Stimulated activated CD4-positive, alpha-beta T cell treated with anti-CD3 and anti-CD28 coated beads, Interleukin-4, amount 100 ng/mL, for 4 hours (primary cell): ENCODE measurements at regions not wholly inside any gene's neighbourhood (a gene's known extent, or its start where the extent isn't known, plus 50 kb on each side); places are given as distances from the start of the nearest gene placed in this dataset.
"Not testable (repeated sequence)": the region's sequence is repeated elsewhere in the genome, so short reads cannot be mapped to it uniquely, and the experiment has no call there.

Experiments
- DNase-seq, 2 experiments: peaks; one replicate each; pipeline ENCODE4 v3.0.0-alpha.2; 2020

DNA sequence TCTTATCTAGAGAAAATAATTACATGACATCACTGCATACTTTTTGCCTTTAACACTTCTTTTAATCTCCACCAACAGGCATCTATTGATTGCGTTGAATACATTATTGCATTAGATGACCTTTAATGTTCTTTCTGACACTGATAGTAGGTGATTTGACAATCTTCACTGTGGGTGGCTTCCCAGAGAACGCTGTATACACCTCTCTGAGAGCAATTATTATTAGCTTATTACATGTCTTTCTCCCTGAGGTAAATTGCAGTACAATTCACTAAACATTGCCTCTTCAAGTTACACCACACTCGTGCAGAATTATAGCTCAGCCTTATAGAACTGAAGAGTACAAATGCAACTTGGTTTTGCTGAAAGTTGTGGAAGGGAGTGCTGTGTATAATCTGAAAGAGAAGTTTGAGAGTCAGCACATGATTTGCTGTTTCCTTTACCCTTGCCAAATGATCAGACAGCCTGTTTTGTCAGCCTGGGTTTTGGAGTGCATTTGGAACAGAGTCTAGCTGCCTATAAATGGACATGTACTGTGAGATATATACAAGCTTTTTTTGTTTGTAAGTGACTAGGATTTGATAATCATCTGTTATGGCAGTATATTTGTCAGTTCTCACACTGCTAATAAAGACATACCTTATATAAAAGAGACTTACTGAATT, 369.2 kb downstream of the CCER1 start:
- DNase-seq = no peak

DNA sequence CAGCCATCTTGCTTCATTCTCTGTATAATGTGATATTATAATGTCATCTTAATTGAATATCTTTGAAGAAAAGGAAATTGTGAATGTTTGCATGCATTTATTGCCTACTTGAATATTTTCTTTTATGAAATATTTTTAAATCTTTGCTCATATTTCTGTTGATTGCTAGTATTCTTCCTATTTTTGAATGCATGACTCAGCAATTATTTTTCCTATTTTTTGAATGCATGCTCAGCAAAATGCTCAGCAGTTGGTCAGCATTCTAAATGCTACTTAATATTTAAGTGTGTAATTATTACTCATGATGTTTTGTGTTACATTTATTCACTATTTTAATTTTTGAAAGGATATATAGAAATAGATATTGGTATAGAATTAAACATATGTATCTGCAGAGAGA, 378.3 kb downstream of the CCER1 start:
- no peak for DNase-seq

DNA sequence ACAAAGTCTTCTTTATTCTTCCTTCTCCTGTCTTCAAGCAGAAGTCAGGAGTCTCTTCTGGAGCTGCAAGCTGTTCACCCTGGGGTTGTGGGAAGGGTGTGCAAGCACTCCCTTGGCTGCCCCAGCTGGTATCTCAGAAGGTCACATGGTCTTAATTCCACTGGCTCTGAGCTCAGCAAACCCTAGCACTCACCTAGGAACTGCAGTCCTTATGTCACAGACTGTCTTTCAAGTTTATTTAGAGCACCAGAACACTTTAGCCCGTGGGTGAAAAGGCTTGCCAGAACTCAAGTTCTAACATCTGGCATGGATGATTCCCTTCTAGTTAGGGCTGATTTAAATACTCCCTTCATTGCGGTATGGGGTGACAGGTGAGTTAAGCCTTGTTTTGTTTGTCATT, 379.0 kb downstream of the CCER1 start:
- no peak for DNase-seq

DNA sequence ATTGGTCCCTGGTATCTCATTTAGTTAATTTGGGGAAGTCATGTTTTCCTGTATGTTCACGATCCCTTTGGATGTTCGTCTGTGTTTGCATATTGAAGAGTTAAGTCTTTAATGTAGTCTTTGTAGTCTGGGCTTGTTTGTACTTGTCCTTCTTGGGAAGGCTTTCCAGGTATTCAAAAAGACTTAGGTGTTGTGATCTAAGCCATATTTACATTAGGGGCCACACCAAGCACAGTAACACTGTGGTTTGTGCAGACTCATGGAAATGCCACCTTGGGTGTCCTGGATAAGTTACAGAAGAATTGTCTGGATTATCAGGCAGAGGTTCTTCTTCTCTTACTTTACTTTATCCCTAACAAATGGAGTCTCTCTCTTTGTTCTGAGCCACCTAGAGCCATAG, 380.3 kb downstream of the CCER1 start:
- no peak for DNase-seq

- DNase-seq = no peak
Measured at GRCh38 chr12:90572778-90573177, 382.2 kb downstream of the CCER1 start.

DNA sequence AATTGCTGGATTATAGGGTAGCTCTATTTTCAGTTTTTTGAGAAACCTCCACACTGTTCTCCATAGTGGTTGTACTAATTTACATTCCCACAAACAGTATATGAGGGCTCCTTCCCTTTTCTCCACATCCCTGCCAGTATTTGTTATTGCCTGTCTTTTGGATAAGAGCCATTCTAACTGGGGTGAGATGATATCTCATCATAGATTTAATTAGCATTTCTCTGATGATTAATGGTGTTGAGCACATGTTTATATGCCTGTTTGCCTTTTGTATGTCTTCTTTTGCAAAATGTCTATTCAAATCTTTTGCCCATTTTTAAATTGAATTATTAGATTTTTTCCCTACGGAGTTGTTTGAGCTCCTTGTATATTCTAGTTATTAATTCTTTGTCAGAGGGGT, 385.3 kb downstream of the CCER1 start:
- DNase-seq = no peak

GRCh38 chr12:90562671-90563070, 392.3 kb downstream of the CCER1 start:
- no peak for DNase-seq

DNA sequence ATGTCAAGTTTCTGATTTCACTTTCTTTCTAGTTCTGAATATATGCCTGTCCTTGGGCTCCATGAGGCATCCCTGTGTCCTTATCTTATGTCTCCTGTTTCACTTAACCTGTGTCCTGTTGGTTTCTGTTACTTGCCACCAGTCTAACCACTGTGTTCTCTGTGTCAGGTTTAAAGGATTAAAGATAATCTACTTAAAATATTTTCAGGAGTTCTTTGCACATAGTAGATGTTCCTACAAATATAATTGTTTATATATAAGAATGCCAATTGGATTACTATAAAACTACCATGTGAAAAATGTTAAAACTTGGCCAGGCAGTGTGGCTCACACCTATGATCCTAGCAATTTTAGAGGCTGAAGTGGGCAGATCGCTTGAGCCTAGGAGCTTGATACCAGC, 406.4 kb downstream of the CCER1 start:
- DNase-seq = no peak

DNA sequence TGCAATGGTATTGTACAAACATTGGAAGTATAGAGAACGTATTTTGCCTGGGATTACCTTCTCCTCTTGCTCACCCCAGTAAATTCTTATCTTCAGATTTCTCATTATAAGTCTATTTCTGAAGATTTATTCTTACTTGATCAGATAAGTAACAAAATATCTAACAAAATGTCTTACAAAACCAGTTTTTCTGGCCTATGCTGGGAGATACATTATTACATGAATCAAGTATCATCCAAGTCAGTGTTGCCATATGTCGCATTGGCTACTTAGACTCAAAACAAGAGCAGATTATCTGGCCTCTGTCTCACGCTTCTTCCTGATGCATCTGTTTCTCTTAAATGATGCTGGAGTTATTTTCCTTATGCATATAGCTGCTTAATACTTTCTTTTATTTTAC, 408.5 kb downstream of the CCER1 start:
- no peak for DNase-seq

DNA sequence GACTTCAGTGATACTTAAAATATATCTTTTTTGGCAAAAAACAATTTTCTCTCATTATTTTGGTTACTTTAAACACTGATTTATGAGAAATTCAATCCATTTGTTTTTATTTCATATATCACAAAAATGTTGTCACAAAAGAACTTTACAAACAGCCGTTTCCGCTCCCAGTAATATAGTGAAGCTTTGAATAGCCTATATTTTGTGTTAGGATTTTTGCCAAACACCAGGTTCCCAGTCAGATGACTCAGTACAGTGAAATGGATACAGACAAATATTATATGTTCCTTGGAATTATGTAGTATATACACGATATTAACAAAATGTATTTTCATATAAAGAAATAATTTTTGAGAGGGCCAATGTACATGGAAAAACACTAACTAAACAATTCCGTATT, 411.1 kb downstream of the CCER1 start:
- no peak for DNase-seq

GRCh38 chr12:90543374-90543773, 411.6 kb downstream of the CCER1 start:
- no peak for DNase-seq

GRCh38 chr12:90542852-90543251, 412.1 kb downstream of the CCER1 start:
- not testable (repeated sequence) for DNase-seq

GRCh38 chr12:90533828-90534227, 421.1 kb downstream of the CCER1 start:
- not testable (repeated sequence) for DNase-seq

GRCh38 chr12:90520002-90520734, 434.8 kb downstream of the CCER1 start:
- no peak for DNase-seq

DNA sequence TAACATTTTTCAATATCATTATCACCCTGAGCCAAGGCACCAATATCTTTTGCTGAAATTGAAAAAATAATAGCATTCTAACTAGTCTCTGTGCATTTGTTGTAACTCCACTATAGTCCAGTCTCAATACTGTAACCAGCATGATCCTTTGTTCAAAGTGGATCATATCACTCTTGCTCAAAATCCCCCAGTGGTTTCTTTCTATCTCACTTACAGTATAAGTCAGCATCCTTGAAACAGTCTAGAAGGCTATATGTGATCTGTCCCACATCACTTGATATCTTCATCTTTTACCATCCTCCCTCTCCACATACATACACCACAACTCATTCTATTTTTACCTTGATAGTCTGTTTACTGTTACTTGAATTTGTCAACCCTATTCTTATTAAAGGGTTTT, 435.7 kb downstream of the CCER1 start:
- no peak for DNase-seq

DNA sequence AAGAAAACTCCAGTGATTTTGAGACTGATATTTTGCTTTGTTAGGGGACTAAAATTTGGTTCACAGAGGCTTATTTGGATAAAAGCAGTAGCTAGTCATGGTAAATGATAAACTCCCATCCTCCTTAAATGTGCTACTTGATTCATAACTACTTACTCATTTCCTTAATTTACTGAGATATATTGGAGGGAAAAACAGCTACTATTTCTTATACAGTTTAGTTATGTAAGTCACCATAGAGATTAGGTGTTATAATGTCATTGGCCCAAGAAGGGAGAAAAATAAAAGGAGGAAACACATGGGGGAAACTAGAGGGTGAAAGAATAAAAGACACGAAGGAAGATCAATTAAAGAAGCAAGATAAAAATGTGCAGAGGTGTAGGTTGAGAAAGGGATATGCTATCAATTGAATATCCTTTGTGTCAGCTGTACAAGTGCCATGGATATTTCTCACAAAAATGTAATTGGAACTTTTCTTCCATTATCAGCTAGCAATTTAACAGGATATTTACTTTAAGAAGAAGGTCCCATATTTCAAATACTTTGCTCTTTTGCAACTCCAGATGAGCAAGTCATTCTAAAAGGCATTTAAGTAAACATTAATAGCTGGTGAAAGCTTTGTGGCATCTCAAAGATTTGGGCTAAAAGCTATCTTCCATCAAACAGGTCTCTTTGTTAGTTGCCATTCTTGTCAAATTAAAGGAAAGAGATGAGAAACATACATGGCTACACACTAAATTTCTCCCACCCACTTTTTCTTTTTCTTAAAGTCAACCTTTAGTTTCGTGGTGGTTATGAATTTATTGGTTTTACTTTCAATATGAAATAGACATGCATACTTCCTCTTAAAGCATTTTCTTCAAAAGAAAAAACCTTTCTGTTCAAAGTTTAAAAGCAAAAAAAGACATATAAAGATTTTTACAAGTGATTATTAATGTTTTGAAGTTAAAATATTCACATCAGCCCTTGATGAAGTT, 439.5 kb downstream of the CCER1 start:
- DNase-seq = no peak

- DNase-seq = no peak
Measured at GRCh38 chr12:90514325-90514724, 440.7 kb downstream of the CCER1 start.

DNA sequence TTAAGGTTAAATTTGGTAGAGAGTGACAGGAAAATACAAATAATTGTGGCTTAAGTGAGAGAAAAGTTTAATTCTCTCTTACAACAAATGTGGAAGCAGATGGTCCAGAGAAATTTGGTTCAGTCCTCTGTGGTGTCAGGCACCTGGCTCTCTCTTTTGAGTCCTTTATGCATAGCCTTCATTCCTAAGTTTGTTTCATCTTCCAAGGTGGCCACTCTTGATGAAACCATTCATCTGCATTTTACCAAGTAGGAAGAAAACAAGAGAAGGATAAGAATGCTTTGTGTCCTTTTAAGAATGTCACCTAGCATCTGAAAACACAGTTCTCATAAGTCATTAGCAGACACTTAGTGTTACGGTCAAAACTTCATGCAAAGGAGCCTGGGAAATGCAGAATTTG, 442.5 kb downstream of the CCER1 start:
- DNase-seq = no peak

DNA sequence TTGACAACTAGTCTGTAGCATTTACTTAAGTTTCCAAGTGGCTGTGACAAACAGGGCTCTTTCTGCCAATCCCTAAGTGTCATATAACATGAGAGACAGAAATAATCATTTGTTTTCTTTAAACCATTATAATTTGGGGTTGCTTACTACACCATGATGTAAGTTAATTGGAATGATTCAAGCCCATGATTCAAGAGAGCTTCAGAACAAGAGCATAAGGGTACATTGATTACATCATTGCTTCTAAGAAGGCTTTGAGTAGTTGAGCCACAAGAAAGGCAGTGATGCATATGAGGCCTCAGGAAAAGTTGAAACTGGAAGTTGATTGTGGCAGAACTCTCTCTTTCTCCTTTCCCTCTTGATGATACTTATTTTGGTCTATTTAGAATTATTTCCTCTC, 444.0 kb downstream of the CCER1 start:
- no peak for DNase-seq

DNA sequence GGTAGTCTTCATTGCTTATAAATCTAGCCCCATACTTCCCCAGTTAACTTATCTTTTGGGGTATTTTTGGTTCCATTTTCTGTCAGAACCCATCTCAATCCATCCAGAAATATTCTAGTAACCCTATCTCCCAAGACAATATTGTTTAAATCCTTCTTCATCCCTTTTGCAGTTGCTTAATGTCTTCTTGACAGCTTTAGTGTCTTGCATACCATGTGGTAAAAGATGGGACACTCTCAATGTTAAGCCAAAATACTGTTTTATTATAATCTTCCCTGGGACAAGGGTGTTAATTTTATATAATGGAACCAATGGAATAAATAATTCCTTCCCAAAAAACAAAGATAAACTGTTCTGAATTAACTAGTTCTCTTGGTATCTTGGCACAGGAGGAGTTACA, 450.2 kb downstream of the CCER1 start:
- no peak for DNase-seq

- no peak for DNase-seq
Measured at GRCh38 chr12:90502070-90502469, 452.9 kb downstream of the CCER1 start.

DNA sequence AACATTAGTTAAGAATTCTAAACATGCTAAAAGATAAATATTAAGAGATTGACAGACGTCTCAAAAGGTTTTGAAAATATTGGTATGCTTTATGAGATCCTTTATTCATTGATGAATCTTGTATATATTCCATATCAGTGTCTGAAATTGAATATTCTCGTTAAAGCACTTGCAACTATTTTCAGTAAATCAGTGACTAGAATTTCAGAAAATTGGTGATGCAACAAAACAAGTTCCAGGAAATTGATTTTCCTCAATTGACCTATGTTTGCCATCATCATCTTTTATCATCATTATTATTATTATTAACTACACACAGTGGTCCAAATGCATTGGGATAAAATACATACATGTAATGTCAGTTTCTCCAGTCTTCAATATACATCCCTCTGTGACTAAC, 453.6 kb downstream of the CCER1 start:
- no peak for DNase-seq

GRCh38 chr12:90499795-90500194, 455.2 kb downstream of the CCER1 start:
- no peak for DNase-seq
